IMR-90 (cell line): ENCODE measurements at regions not wholly inside any gene's neighbourhood (a gene's known extent, or its start where the extent isn't known, plus 50 kb on each side); places are given as distances from the start of the nearest gene placed in this dataset.

Source experiments
- ATAC-seq: fragments of 200-7000 bp; cut with Tn5 transposase; 2 replicates; pipeline ENCODE4 v1.9.1; 2020; ENCODE audit warnings: low read depth, mild to moderate bottlenecking, moderate library complexity
- BruUV-seq: library from RNA; stranded (reverse); fragments of 400-500 nt; replicated peaks from 2 replicates; lab custom pipeline; 2021; lab: Mats Ljungman, UMichigan
- CTCF ChIA-PET: fragments of 300-600 bp; formaldehyde crosslinking; extraction: SDS; loops from one replicate; lab custom pipeline; 2021; ENCODE audit warnings: antibody characterized with exemption; lab: Yijun Ruan, JAX
- POLR2A ChIA-PET: fragments of 300-600 bp; sonication (Branson Sonifier 250); formaldehyde crosslinking; loops from one replicate; lab custom pipeline; 2022; ENCODE audit warnings: antibody characterized with exemption; ENCODE audit not compliant: unreplicated experiment; lab: Charles Lee
- DNase-seq: peaks from one replicate; pipeline ENCODE4 v3.0.0; 2013
- H2AFZ ChIP-seq: replicated peaks from 2 replicates; pipeline ENCODE3; 2013; ENCODE audit warnings: low read length, mild to moderate bottlenecking; ENCODE audit not compliant: poor library complexity
- H2AK5ac ChIP-seq: 2 replicates; pipeline ENCODE4 v1.6.1; 2013; ENCODE audit warnings: low read depth, low read length, inconsistent platforms
- H2AK9ac ChIP-seq: replicated peaks from 2 replicates; pipeline ENCODE3; 2013; ENCODE audit warnings: mild to moderate bottlenecking, low read depth, low read length, moderate library complexity; ENCODE audit not compliant: poor library complexity
- H2BK120ac ChIP-seq: 2 replicates; pipeline ENCODE4 v1.6.1; 2013; ENCODE audit warnings: low read depth, low read length, inconsistent platforms
- H2BK15ac ChIP-seq: 3 replicates; pipeline ENCODE4 v1.6.1; 2013; ENCODE audit warnings: low read depth, low read length, inconsistent platforms
- H2BK20ac ChIP-seq: 2 replicates; pipeline ENCODE4 v1.6.1; 2013; ENCODE audit warnings: low read depth, mild to moderate bottlenecking, inconsistent platforms, low read length, moderate library complexity
- H2BK5ac ChIP-seq: 2 replicates; pipeline ENCODE4 v1.6.1; 2013; ENCODE audit warnings: mild to moderate bottlenecking, low read depth, low read length, inconsistent platforms; ENCODE audit not compliant: poor library complexity, severe bottlenecking
- H3K14ac ChIP-seq: replicated peaks from 2 replicates; pipeline ENCODE4 v1.6.1; 2013; ENCODE audit warnings: low read depth, low read length, inconsistent platforms
- H3K18ac ChIP-seq: 2 replicates; pipeline ENCODE4 v1.6.1; 2013; ENCODE audit warnings: low read depth, low read length, control low read depth
- H3K23ac ChIP-seq: 2 replicates; pipeline ENCODE4 v1.6.1; 2013; ENCODE audit warnings: low read depth, low read length, inconsistent platforms
- H3K27ac ChIP-seq: 2 replicates; pipeline ENCODE4 v1.5.1; 2013; ENCODE audit warnings: mild to moderate bottlenecking, control low read depth, low read length; ENCODE audit not compliant: insufficient read depth
- H3K27me3 ChIP-seq: 2 replicates; pipeline ENCODE4 v1.6.1; 2013; ENCODE audit warnings: low read length; ENCODE audit not compliant: control insufficient read depth, insufficient read depth
- H3K36me3 ChIP-seq: 2 replicates; pipeline ENCODE4 v1.6.1; 2013; ENCODE audit warnings: low read length, mixed read lengths; ENCODE audit not compliant: control insufficient read depth, insufficient read depth
- H3K4ac ChIP-seq: 2 replicates; pipeline ENCODE4 v1.6.1; 2013; ENCODE audit warnings: low read depth, low read length, inconsistent platforms
- H3K4me1 ChIP-seq: 2 replicates; pipeline ENCODE4 v1.6.1; 2013; ENCODE audit warnings: low read length, mixed read lengths; ENCODE audit not compliant: control insufficient read depth, insufficient read depth
- H3K4me2 ChIP-seq: 2 replicates; pipeline ENCODE4 v1.6.1; 2013; ENCODE audit warnings: low read depth, mild to moderate bottlenecking, control low read depth, low read length, moderate library complexity
- H3K4me3 ChIP-seq: 2 replicates; pipeline ENCODE4 v1.5.1; 2013; ENCODE audit warnings: low read depth, mild to moderate bottlenecking, control low read depth, low read length, moderate library complexity; ENCODE audit not compliant: insufficient read depth
- H3K56ac ChIP-seq: 2 replicates; pipeline ENCODE4 v1.6.1; 2013; ENCODE audit warnings: low read length, inconsistent platforms; ENCODE audit not compliant: insufficient read depth; ENCODE audit errors: extremely low read depth
- H3K79me1 ChIP-seq, 2 experiments: 2 replicates each; pipeline ENCODE4 v1.6.1; 2013; ENCODE audit warnings: low read length in 2 of 2, inconsistent platforms in 1 of 2, low read depth in 1 of 2
- H3K9ac ChIP-seq: 2 replicates; pipeline ENCODE4 v1.6.1; 2013; ENCODE audit warnings: low read depth, low read length, control low read depth
- H3K9me1 ChIP-seq: 2 replicates; pipeline ENCODE4 v1.6.1; 2013; ENCODE audit warnings: low read length, inconsistent platforms; ENCODE audit not compliant: insufficient read depth
- H3K9me3 ChIP-seq: 2 replicates; pipeline ENCODE4 v1.6.1; 2013; ENCODE audit warnings: low read length; ENCODE audit not compliant: control insufficient read depth, insufficient read depth
- H4K20me1 ChIP-seq: 2 replicates; pipeline ENCODE4 v1.6.1; 2013; ENCODE audit warnings: low read length, inconsistent platforms; ENCODE audit not compliant: insufficient read depth
- H4K5ac ChIP-seq: 2 replicates; pipeline ENCODE4 v1.6.1; 2013; ENCODE audit warnings: mild to moderate bottlenecking, low read depth, low read length, control low read depth
- H4K8ac ChIP-seq, 2 experiments: 2 replicates each; pipeline ENCODE4 v1.6.1; 2013; ENCODE audit warnings: low read depth in 2 of 2, low read length in 2 of 2, control low read depth in 1 of 2, inconsistent platforms in 1 of 2
- H4K91ac ChIP-seq: 2 replicates; pipeline ENCODE4 v1.6.1; 2013; ENCODE audit warnings: low read depth, low read length, inconsistent platforms; ENCODE audit not compliant: insufficient read depth
- CEBPB ChIP-seq: IDR thresholded peaks from 2 replicates; pipeline ENCODE4 v1.6.1; 2012; ENCODE audit warnings: low read depth, low read length, improper control_type of control experiment
- WGBS, 2 experiments: methylation state at CpG; one replicate each; pipeline versions ENCODE4 v1.1.5 to v1.1.7; 2013; ENCODE audit warnings: missing lambda C conversion rate in 2 of 2; ENCODE audit not compliant: insufficient read length in 1 of 2; ENCODE audit errors: extremely low coverage in 2 of 2; 5-methylcytosine and 5-hydroxymethylcytosine counted together
- dilution Hi-C: fragments of 300-500 bp; cut with HindIII; formaldehyde crosslinking; loops from one replicate; pipeline ENCODE4 v1.14.3; 2018; ENCODE audit warnings: low sequenced_read_pairs; ENCODE audit not compliant: unreplicated experiment
- in situ Hi-C: fragments of 300-500 bp; cut with MboI; formaldehyde crosslinking; loops from 3 replicates; pipeline ENCODE4 v1.14.3; 2019; ENCODE audit warnings: low sequenced_read_pairs, inconsistent platforms, mixed read lengths
- intact Hi-C: fragments of 100-400 bp; cut with micrococcal nuclease; formaldehyde crosslinking; loops from 2 replicates; pipeline ENCODE4 v1.10.0; 2022

GRCh38 chr14:83462759-83463158 lies 1929.1 kb upstream of the SEL1L start:
- ChIA-PET CTCF (interaction anchor here (0.5 to 1.3 kb wide), 4 partner anchors 11 to 571 kb away, joined by 3 to 4 read pairs (median 3); no protein-coding TSS in a partner anchor), POLR2A (no interaction called here)
- in situ Hi-C loops (loop anchor here (10.0 kb wide), 2 partner anchors 158 to 608 kb away; no protein-coding TSS in a partner anchor), dilution Hi-C loops (no loop called here), intact Hi-C loops (loop anchor here (1.0 to 5.0 kb wide), 4 partner anchors 162 to 752 kb away; no protein-coding TSS in a partner anchor)
- Histone ChIP-seq H2AK5ac (no peak overlapping the region), H3K56ac (no peak overlapping the region), H3K9ac (no peak overlapping the region), H2BK120ac (no peak overlapping the region), H3K4ac (no peak overlapping the region), H2AFZ (no peak overlapping the region), H2AK9ac (no peak overlapping the region), H3K27ac (no peak overlapping the region), H3K36me3 (no peaks in the 10 kb centered on the region), H4K91ac (no peak overlapping the region), H4K5ac (no peak overlapping the region), H4K20me1 (no peaks in the 10 kb centered on the region), H3K4me2 (no peak overlapping the region), H2BK20ac (no peak overlapping the region), H3K9me3 (no peaks in the 10 kb centered on the region), H3K14ac (no peak overlapping the region), H3K79me1 (no peaks in the 10 kb centered on the region), H3K18ac (no peak overlapping the region), H4K8ac (no peak overlapping the region), H2BK5ac (no peak overlapping the region), H3K27me3 (no peaks in the 10 kb centered on the region), H3K23ac (no peak overlapping the region), H3K4me1 (no peaks in the 10 kb centered on the region), H3K9me1 (no peaks in the 10 kb centered on the region), H3K4me3 (no peak overlapping the region), H2BK15ac (no peak overlapping the region)
- no CpG with 5 or more reads among the region's 3 CpGs for WGBS, 2 experiments
- ATAC-seq (no peak), DNase-seq (no peak)
- BruUV-seq, result no TSS peak
- no peak for TF ChIP-seq CEBPB
